GM21529 (cell line): ENCODE measurements at regions not wholly inside any gene's neighbourhood (a gene's known extent, or its start where the extent isn't known, plus 50 kb on each side); places are given as distances from the start of the nearest gene placed in this dataset.

Experiments
- ATAC-seq: cut with Tn5 transposase; IDR thresholded peaks from one replicate; pipeline ENCODE4 v1.9.1; 2021; ENCODE audit not compliant: unreplicated experiment

- ATAC-seq = peak; percentile 96
Measured at GRCh38 chr13:40401911-40402776, 264.3 kb downstream of the FOXO1 start.

DNA sequence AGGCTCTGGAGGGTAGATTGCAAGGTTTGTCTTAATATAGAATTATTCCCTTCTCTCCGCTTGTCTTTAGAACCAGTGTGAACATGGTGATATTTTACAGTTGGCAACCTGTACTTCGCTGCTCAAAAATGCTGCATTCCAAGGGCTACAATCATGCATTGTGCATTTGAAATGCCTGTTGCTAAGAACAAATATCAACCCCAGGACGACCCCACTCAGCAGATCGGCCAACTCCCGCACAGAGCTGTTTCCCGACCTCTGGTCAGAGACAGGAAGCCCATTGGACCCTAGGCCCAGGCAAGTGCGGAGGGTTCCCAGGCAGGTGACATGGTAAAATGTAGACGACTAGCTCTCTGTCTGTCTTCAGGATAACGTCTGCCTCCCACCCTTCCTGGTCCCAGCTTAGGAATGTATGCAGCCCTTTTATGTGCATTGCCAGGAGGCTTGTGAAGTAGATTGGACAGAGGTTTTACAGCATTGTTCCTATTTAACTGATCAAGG lies 263.5 kb downstream of the FOXO1 start:
- ATAC-seq = no peak

- ATAC-seq = no peak
Measured at GRCh38 chr13:40403509-40404241, 262.8 kb downstream of the FOXO1 start.

- no peak for ATAC-seq
Measured at GRCh38 chr13:40404407-40404806, 262.0 kb downstream of the FOXO1 start.

GRCh38 chr13:40404967-40405716 lies 261.3 kb downstream of the FOXO1 start:
- no peak for ATAC-seq

- ATAC-seq = no peak
Measured at GRCh38 chr13:40406405-40407120, 259.9 kb downstream of the FOXO1 start.

- ATAC-seq = no peak
Measured at GRCh38 chr13:40407567-40407966, 258.9 kb downstream of the FOXO1 start.

DNA sequence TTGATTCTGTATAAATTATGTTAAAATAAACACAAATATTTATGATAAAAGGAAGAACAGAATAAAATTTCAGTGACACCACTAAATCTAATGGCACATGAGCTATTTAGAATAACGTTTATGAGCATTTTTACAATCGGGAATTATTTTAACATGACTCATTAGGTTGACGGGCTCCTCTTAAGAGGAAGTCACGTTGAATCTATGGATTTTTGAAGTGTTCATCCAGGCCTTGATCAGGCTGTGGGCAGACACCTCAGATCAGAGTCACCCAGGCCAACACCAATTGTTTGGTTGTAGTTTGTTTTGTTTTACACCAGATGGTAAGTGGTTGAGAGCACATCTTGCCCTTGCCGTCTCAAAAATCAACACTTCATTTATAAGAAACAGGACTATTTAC lies 257.8 kb downstream of the FOXO1 start:
- no peak for ATAC-seq

DNA sequence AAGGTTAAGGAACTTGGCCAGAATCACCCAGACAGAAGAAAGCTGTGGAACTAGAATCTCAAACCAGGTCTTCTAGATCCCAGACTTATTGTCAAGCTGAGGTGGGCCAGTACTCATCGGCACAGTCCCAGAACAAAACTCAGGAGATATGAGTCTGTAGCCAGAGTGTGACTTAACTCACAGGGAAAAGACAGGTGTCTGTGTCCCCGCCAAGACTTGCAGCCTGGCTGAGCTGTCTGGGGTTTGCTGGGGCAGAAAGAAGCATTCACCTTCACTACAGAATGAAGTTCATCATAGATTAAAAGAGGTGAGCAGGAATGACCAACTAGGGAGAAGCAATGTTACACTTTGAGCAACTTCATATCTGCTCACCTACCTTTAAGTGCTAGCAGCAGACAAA lies 257.2 kb downstream of the FOXO1 start:
- no peak for ATAC-seq

GRCh38 chr13:40410315-40410714 lies 256.1 kb downstream of the FOXO1 start:
- ATAC-seq = no peak

- ATAC-seq = no peak
Measured at GRCh38 chr13:40420160-40420740, 246.2 kb downstream of the FOXO1 start.

DNA sequence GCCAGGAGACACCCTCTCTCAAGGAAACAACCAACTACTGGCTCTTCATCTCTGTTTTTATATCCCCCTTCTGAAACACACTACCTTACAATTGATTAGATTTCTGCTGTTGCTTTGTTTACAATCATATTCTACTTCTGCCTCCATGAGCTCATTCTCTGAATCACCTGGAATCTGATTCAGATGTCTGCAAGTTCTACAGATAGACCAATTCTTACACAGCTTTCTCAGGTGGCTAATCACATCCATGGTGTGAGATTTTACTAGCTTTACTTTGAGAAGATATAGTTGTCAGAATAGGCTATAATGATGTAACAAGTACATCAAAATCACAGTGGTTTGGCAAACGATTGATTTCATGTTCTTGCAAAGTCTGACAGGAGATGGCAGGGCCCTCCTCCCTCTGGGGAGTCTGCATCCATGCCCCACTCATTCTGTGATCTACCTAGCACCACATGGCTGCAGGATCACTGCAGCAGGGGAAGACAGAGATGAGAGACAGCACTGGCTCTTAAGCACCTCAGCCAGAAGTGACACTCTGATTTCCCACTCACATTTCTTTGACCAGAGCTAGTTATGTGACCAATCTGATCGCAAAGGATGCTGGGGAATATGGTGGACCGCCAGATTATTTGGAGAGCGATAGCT lies 243.7 kb downstream of the FOXO1 start:
- ATAC-seq = no peak

GRCh38 chr13:40428354-40428753 lies 238.1 kb downstream of the FOXO1 start:
- ATAC-seq = no peak

GRCh38 chr13:40429706-40430545 lies 236.5 kb downstream of the FOXO1 start:
- ATAC-seq = no peak

DNA sequence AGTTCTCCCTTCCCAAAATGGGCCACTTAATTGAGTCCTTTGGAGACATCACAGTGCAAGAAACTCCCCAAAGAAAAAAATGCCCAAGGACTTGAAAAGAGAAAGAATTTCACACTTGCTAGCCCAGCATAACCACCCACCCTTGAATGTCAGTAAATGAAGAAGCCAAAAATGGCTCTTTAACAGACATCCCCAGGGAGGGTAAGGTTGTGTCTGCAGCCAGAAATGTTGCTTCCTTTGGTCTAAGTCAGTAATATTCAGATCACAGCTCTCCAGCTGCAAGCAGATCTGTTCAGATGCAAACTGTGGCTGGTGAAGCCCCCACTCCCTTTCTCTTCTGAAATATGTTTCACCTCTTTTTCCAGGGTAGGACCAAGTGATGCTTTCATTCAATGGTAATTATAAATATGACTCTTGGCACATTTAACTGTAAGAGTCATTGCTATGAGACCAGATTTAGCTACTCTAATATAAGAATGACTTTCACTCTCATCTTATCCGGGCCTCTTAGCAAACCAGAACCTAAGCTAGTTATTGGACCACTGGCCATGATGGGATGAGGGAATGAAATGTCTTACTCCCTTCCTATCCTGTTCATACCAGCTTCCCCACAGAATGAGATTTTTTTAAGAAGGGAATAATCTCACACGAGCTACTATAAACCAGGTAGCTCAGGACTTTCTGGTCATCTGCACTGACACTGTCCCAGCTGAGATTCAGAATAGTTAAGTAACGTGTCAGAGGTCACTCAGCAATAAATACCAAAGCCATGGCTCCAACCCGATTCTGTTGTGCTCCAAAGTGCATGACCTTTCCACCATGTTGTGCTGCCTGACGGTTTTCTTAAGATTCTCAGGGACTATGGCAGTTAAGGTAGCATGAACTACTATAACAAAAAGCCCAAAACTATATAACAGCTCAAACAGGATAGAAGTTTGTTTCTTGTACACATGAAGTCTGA lies 234.1 kb downstream of the FOXO1 start:
- ATAC-seq = peak; percentile 77

GRCh38 chr13:40433001-40433400 lies 233.4 kb downstream of the FOXO1 start:
- ATAC-seq = no peak

GRCh38 chr13:40433577-40433976 lies 232.9 kb downstream of the FOXO1 start:
- no peak for ATAC-seq
